ENCODE measurements at regions not wholly inside any gene's neighbourhood (a gene's known extent, or its start where the extent isn't known, plus 50 kb on each side); places are given as distances from the start of the nearest gene placed in this dataset.

GRCh38 chr2:205937211-205937610 lies 148.8 kb downstream of the INO80D start:
- in situ Hi-C loops (cut with MboI; ENCODE audit: low sequenced_read_pairs), result no loop called here

- in situ Hi-C loops (cut with MboI; ENCODE audit: low sequenced_read_pairs), result no loop called here
Measured at GRCh38 chr2:205936446-205936845, 149.5 kb downstream of the INO80D start.

- in situ Hi-C loops (cut with MboI; ENCODE audit: low sequenced_read_pairs), result no loop called here
Measured at GRCh38 chr2:205934443-205934842, 151.5 kb downstream of the INO80D start.

GRCh38 chr2:205932861-205933260 lies 153.1 kb downstream of the INO80D start:
- in situ Hi-C loops (cut with MboI; ENCODE audit: low sequenced_read_pairs), result no loop called here

GRCh38 chr2:205931388-205931787 lies 154.6 kb downstream of the INO80D start:
- in situ Hi-C loops (cut with MboI; ENCODE audit: low sequenced_read_pairs), result no loop called here

- in situ Hi-C loops (cut with MboI; ENCODE audit: low sequenced_read_pairs), result no loop called here
Measured at GRCh38 chr2:205930209-205930608, 155.8 kb downstream of the INO80D start.

GRCh38 chr2:205929246-205929942 lies 156.6 kb downstream of the INO80D start:
- in situ Hi-C loops (cut with MboI; ENCODE audit: low sequenced_read_pairs), result no loop called here

- in situ Hi-C loops (cut with MboI; ENCODE audit: low sequenced_read_pairs), result no loop called here
Measured at GRCh38 chr2:205925373-205926337, 160.3 kb downstream of the INO80D start.

GRCh38 chr2:205924676-205925075 lies 161.3 kb downstream of the INO80D start:
- in situ Hi-C loops (cut with MboI; ENCODE audit: low sequenced_read_pairs), result no loop called here

- in situ Hi-C loops (cut with MboI; ENCODE audit: low sequenced_read_pairs), result no loop called here
Measured at GRCh38 chr2:205915130-205915524, 170.8 kb downstream of the INO80D start.

- in situ Hi-C loops (cut with MboI; ENCODE audit: low sequenced_read_pairs), result no loop called here
Measured at GRCh38 chr2:205914213-205915129, 171.5 kb downstream of the INO80D start.

GRCh38 chr2:205913668-205914067 lies 172.3 kb downstream of the INO80D start:
- in situ Hi-C loops (cut with MboI; ENCODE audit: low sequenced_read_pairs), result no loop called here

- in situ Hi-C loops (cut with MboI; ENCODE audit: low sequenced_read_pairs), result no loop called here
Measured at GRCh38 chr2:205911306-205911705, 174.7 kb downstream of the INO80D start.

- in situ Hi-C loops (cut with MboI; ENCODE audit: low sequenced_read_pairs), result no loop called here
Measured at GRCh38 chr2:205909184-205909572, 176.8 kb downstream of the INO80D start.

- in situ Hi-C loops (cut with MboI; ENCODE audit: low sequenced_read_pairs), result no loop called here
Measured at GRCh38 chr2:205908212-205909183, 177.5 kb downstream of the INO80D start.

- in situ Hi-C loops (cut with MboI; ENCODE audit: low sequenced_read_pairs), result no loop called here
Measured at GRCh38 chr2:205906419-205906818, 179.6 kb downstream of the INO80D start.

GRCh38 chr2:205905576-205905975 lies 180.4 kb downstream of the INO80D start:
- in situ Hi-C loops (cut with MboI; ENCODE audit: low sequenced_read_pairs), result no loop called here

- in situ Hi-C loops (cut with MboI; ENCODE audit: low sequenced_read_pairs), result no loop called here
Measured at GRCh38 chr2:205904873-205905272, 181.1 kb downstream of the INO80D start.

- in situ Hi-C loops (cut with MboI; ENCODE audit: low sequenced_read_pairs), result no loop called here
Measured at GRCh38 chr2:205903549-205904129, 182.3 kb downstream of the INO80D start.

GRCh38 chr2:205902900-205903237 lies 183.1 kb downstream of the INO80D start:
- in situ Hi-C loops (cut with MboI; ENCODE audit: low sequenced_read_pairs), result no loop called here
